ENCODE measurements at regions not wholly inside any gene's neighbourhood (a gene's known extent, or its start where the extent isn't known, plus 50 kb on each side); places are given as distances from the start of the nearest gene placed in this dataset.

DNA sequence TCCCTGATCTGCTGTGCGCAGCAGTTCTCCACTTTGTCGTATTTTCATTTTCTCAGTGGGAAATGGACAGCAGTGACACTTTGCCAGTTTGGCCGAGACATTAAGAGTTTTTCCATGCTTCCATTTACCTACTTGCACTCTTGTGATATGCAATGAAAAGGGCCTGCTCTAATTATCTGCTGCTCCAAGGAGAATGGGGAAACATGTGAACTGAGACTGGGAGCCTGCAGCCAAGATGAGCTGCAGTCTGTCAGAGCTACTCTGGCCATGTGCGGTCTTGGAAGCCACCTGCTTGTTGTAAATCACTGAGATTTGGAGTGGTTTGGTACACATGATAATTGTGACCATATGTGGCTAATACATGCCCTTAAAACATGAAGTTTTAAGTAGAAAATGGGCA is 586.6 kb upstream of the POT1 start:
- no peaks in the 10 kb centered on the region for H3K9me3 ChIP-seq (ENCODE audit: control insufficient read depth, low read length)
- H3K27me3 ChIP-seq (ENCODE audit: control insufficient read depth in 1 of 2, insufficient read depth in 2 of 2, low read length in 1 of 2) = no peaks in the 10 kb centered on the region
- no peak overlapping the region for H3K4me3 ChIP-seq (ENCODE audit: low read length in 2 of 2)
- no peaks in the 10 kb centered on the region for H3K4me1 ChIP-seq (ENCODE audit: control insufficient read depth in 1 of 2, insufficient read depth in 2 of 2, low read length in 2 of 2)
- ATAC-seq (ENCODE audit: low FRiP score) (no peak), DNase-seq (no peak)
- H3K36me3 ChIP-seq (ENCODE audit: control insufficient read depth in 1 of 2, insufficient read depth in 2 of 2, low read length in 1 of 2) = no peaks in the 10 kb centered on the region
- intact Hi-C loops (cut with DNase I) = no loop called here
- 25 to 52% methylated on average over 4 of the region's 4 CpGs for WGBS, 2 donors
- no peak overlapping the region for H3K27ac ChIP-seq (ENCODE audit: low read depth in 1 of 2, low read length in 2 of 2)

GRCh38 chr7:125512373-125512772 is 582.7 kb upstream of the POT1 start:
- intact Hi-C loops (cut with DNase I) = no loop called here
- Histone ChIP-seq H3K4me1 (ENCODE audit: control insufficient read depth in 1 of 2, insufficient read depth in 2 of 2, low read length in 2 of 2) (no peaks in the 10 kb centered on the region), H3K36me3 (ENCODE audit: control insufficient read depth in 1 of 2, insufficient read depth in 2 of 2, low read length in 1 of 2) (no peaks in the 10 kb centered on the region), H3K27me3 (ENCODE audit: control insufficient read depth in 1 of 2, insufficient read depth in 2 of 2, low read length in 1 of 2) (no peaks in the 10 kb centered on the region), H3K4me3 (ENCODE audit: low read length in 2 of 2) (no peak overlapping the region), H3K27ac (ENCODE audit: low read depth in 1 of 2, low read length in 2 of 2) (no peak overlapping the region), H3K9me3 (ENCODE audit: control insufficient read depth, low read length) (no peaks in the 10 kb centered on the region)
- WGBS, 2 donors = 69 to 70% methylated on average over 1 of the region's 1 CpG
- no peak for ATAC-seq (ENCODE audit: low FRiP score)
- DNase-seq = no peak

DNA sequence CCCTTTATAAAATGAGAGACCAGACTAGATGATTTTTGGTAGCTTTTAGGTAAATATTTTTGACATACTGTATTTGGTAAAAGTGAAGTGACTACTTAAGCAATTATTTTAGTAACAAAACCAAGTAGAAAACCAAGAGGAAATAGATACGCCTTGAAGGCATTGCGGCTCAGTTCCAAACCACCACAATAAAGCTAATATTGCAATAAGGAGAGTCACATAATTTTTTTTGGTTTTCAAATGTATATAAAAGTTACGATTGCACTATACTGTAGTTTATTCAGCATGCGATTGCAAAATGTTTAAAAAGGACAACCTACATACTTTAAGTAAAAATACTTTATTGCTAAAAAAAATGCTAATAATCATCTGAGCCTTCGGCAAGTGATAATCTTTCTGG is 581.7 kb upstream of the POT1 start:
- ATAC-seq (ENCODE audit: low FRiP score) = no peak

GRCh38 chr7:125506331-125506730 is 576.7 kb upstream of the POT1 start:
- intact Hi-C loops (cut with DNase I) = no loop called here
- H3K27ac ChIP-seq (ENCODE audit: low read depth in 1 of 2, low read length in 2 of 2) = no peak overlapping the region
- WGBS, 2 donors = 54 to 58% methylated on average over 4 of the region's 4 CpGs
- H3K36me3 ChIP-seq (ENCODE audit: control insufficient read depth in 1 of 2, insufficient read depth in 2 of 2, low read length in 1 of 2) = no peaks in the 10 kb centered on the region
- no peaks in the 10 kb centered on the region for H3K27me3 ChIP-seq (ENCODE audit: control insufficient read depth in 1 of 2, insufficient read depth in 2 of 2, low read length in 1 of 2)
- no peak for ATAC-seq (ENCODE audit: low FRiP score)
- no peaks in the 10 kb centered on the region for H3K9me3 ChIP-seq (ENCODE audit: control insufficient read depth, low read length)
- no peaks in the 10 kb centered on the region for H3K4me1 ChIP-seq (ENCODE audit: control insufficient read depth in 1 of 2, insufficient read depth in 2 of 2, low read length in 2 of 2)
- H3K4me3 ChIP-seq (ENCODE audit: low read length in 2 of 2) = no peak overlapping the region
- DNase-seq = no peak

More for the DNA sequence above, 581.7 kb upstream of the POT1 start:
- Histone ChIP-seq H3K4me3 (ENCODE audit: low read length in 2 of 2) (no peak overlapping the region), H3K27ac (ENCODE audit: low read depth in 1 of 2, low read length in 2 of 2) (no peak overlapping the region), H3K27me3 (ENCODE audit: control insufficient read depth in 1 of 2, insufficient read depth in 2 of 2, low read length in 1 of 2) (no peaks in the 10 kb centered on the region), H3K36me3 (ENCODE audit: control insufficient read depth in 1 of 2, insufficient read depth in 2 of 2, low read length in 1 of 2) (no peaks in the 10 kb centered on the region), H3K4me1 (ENCODE audit: control insufficient read depth in 1 of 2, insufficient read depth in 2 of 2, low read length in 2 of 2) (no peaks in the 10 kb centered on the region), H3K9me3 (ENCODE audit: control insufficient read depth, low read length) (no peaks in the 10 kb centered on the region)
- WGBS, 2 donors = 91 to 94% methylated on average over 5 of the region's 5 CpGs
- no peak for DNase-seq
- intact Hi-C loops (cut with DNase I) = no loop called here

DNA sequence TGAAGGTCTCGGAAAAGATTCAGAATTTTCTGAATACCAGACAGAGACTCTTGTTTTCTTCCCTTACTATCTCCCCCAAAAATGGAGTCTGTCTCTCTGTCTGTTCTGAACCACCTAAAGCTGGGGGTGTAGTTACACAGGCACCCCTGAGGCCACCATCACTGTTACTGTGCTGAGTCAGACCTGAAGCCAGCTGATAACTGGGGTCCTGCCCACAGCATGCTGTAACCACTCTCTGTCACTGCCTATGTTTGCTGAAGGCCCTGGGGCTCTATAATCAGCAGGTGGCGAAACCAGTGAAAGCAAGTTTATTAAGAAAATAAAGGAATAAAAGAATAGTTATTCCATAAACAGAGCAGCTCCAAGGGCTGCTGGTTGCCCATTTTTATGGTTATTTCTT is 575.2 kb upstream of the POT1 start:
- no peaks in the 10 kb centered on the region for H3K9me3 ChIP-seq (ENCODE audit: control insufficient read depth, low read length)
- intact Hi-C loops (cut with DNase I) = no loop called here
- H3K27me3 ChIP-seq (ENCODE audit: control insufficient read depth in 1 of 2, insufficient read depth in 2 of 2, low read length in 1 of 2) = no peaks in the 10 kb centered on the region
- no peak overlapping the region for H3K4me3 ChIP-seq (ENCODE audit: low read length in 2 of 2)
- no peak for DNase-seq
- H3K27ac ChIP-seq (ENCODE audit: low read depth in 1 of 2, low read length in 2 of 2) = no peak overlapping the region
- no peaks in the 10 kb centered on the region for H3K4me1 ChIP-seq (ENCODE audit: control insufficient read depth in 1 of 2, insufficient read depth in 2 of 2, low read length in 2 of 2)
- no peaks in the 10 kb centered on the region for H3K36me3 ChIP-seq (ENCODE audit: control insufficient read depth in 1 of 2, insufficient read depth in 2 of 2, low read length in 1 of 2)
- ATAC-seq (ENCODE audit: low FRiP score) = no peak
- WGBS, 2 donors = 80 to 87% methylated on average over 2 of the region's 2 CpGs

DNA sequence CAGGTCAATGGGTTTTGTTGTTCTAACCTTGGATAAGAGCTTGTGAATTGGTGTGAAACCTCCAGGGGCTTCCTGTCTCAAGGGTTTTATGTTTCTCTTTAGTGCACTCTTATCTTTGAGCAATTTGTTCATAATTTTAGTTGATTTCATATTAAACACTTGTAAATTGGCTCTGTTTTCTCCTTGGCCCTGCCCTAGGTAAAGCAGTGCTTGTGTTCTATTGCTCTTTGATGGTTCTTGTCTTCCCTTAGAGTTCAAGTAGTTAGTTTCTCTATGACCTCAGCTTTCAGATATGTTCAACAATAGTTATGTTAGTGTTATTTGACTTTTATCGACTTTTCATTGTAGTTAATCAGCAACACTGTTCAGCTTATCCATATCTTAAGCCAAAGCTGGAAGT is 566.4 kb upstream of the POT1 start:
- ATAC-seq (ENCODE audit: low FRiP score) (no peak), DNase-seq (no peak)
- intact Hi-C loops (cut with DNase I) = no loop called here
- no peak overlapping the region for H3K4me3 ChIP-seq (ENCODE audit: low read length in 2 of 2)
- H3K27ac ChIP-seq (ENCODE audit: low read depth in 1 of 2, low read length in 2 of 2) = no peak overlapping the region
- no peaks in the 10 kb centered on the region for H3K36me3 ChIP-seq (ENCODE audit: control insufficient read depth in 1 of 2, insufficient read depth in 2 of 2, low read length in 1 of 2)
- H3K9me3 ChIP-seq (ENCODE audit: control insufficient read depth, low read length) = no peaks in the 10 kb centered on the region
- no peaks in the 10 kb centered on the region for H3K4me1 ChIP-seq (ENCODE audit: control insufficient read depth in 1 of 2, insufficient read depth in 2 of 2, low read length in 2 of 2)
- WGBS, 2 donors = 73% methylated on average over 1 of the region's 1 CpG
- no peaks in the 10 kb centered on the region for H3K27me3 ChIP-seq (ENCODE audit: control insufficient read depth in 1 of 2, insufficient read depth in 2 of 2, low read length in 1 of 2)

DNA sequence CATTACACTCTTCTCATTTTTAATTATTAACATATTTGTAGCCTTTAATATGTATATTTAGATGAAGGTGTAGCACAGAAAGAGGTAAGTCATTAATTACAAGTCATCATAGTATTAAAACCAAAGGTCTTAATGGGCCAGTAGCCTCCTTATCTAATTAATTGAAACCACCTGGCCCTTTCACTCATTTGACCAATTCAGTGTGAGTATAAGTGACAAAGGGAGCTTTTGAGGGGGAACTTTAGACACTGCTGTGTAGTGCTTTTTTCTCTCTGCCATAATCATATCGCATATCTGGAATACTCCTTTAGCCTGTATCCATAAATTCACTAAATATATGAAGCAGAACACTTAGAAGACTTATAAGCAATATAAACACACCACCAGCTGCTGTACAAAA is 562.9 kb upstream of the POT1 start:
- no peak overlapping the region for H3K4me3 ChIP-seq (ENCODE audit: low read length in 2 of 2)
- H3K27ac ChIP-seq (ENCODE audit: low read depth in 1 of 2, low read length in 2 of 2) = no peak overlapping the region
- intact Hi-C loops (cut with DNase I) = no loop called here
- WGBS, 2 donors = 55 to 60% methylated on average over 1 of the region's 1 CpG
- DNase-seq (no peak), ATAC-seq (ENCODE audit: low FRiP score) (no peak)
- H3K36me3 ChIP-seq (ENCODE audit: control insufficient read depth in 1 of 2, insufficient read depth in 2 of 2, low read length in 1 of 2) = no peaks in the 10 kb centered on the region
- H3K4me1 ChIP-seq (ENCODE audit: control insufficient read depth in 1 of 2, insufficient read depth in 2 of 2, low read length in 2 of 2) = no peaks in the 10 kb centered on the region
- H3K27me3 ChIP-seq (ENCODE audit: control insufficient read depth in 1 of 2, insufficient read depth in 2 of 2, low read length in 1 of 2) = no peaks in the 10 kb centered on the region
- no peaks in the 10 kb centered on the region for H3K9me3 ChIP-seq (ENCODE audit: control insufficient read depth, low read length)

DNA sequence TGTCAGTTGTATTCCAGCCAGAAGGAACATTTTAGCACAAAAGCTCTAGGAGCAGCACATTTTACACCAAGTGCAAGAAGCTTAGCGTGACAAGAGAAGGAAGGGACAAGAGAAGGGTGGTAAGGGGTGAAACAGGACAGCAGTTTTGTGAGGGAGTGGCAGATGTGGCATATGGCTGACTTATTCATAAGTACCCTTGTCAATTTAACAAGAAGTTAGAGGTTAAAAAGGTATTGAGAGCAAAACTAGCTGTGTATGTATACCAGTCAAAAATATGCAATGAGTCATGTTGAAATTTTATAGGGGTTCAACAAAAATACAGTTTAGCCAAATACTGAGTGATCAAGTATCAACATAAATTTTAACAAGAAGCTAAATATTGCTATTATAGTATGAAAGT is 561.5 kb upstream of the POT1 start:
- intact Hi-C loops (cut with DNase I) = no loop called here
- no peak for DNase-seq
- no peaks in the 10 kb centered on the region for H3K4me1 ChIP-seq (ENCODE audit: control insufficient read depth in 1 of 2, insufficient read depth in 2 of 2, low read length in 2 of 2)
- 46 to 67% methylated on average over 1 of the region's 1 CpG for WGBS, 2 donors
- no peak for ATAC-seq (ENCODE audit: low FRiP score)
- no peak overlapping the region for H3K27ac ChIP-seq (ENCODE audit: low read depth in 1 of 2, low read length in 2 of 2)
- H3K27me3 ChIP-seq (ENCODE audit: control insufficient read depth in 1 of 2, insufficient read depth in 2 of 2, low read length in 1 of 2) = no peaks in the 10 kb centered on the region
- H3K36me3 ChIP-seq (ENCODE audit: control insufficient read depth in 1 of 2, insufficient read depth in 2 of 2, low read length in 1 of 2) = no peaks in the 10 kb centered on the region
- H3K9me3 ChIP-seq (ENCODE audit: control insufficient read depth, low read length) = no peaks in the 10 kb centered on the region
- H3K4me3 ChIP-seq (ENCODE audit: low read length in 2 of 2) = no peak overlapping the region

DNA sequence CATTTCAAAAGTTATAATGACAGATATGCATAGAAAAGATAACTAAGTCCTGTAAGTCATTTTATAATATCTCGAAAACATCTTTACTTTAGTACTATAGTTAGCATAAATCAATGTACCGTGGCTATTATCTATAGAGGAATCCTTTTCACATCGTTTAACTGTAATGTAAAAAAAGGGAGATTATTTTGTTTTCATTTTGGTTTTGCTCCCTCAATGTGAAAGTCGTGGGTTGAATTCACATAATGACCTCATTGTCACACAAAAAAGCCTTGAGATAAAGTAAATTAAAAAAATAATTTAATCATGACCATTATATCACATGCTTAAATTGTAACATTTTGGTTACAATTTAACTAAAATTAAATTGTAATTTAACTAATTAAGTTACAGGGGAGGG is 560.5 kb upstream of the POT1 start:
- no peak for DNase-seq
- H3K27ac ChIP-seq (ENCODE audit: low read depth in 1 of 2, low read length in 2 of 2) = no peak overlapping the region
- intact Hi-C loops (cut with DNase I) = no loop called here
- no peaks in the 10 kb centered on the region for H3K4me1 ChIP-seq (ENCODE audit: control insufficient read depth in 1 of 2, insufficient read depth in 2 of 2, low read length in 2 of 2)
- H3K27me3 ChIP-seq (ENCODE audit: control insufficient read depth in 1 of 2, insufficient read depth in 2 of 2, low read length in 1 of 2) = no peaks in the 10 kb centered on the region
- ATAC-seq (ENCODE audit: low FRiP score) = no peak
- no peak overlapping the region for H3K4me3 ChIP-seq (ENCODE audit: low read length in 2 of 2)
- WGBS, 2 donors = 58 to 75% methylated on average over 4 of the region's 4 CpGs
- H3K9me3 ChIP-seq (ENCODE audit: control insufficient read depth, low read length) = no peaks in the 10 kb centered on the region
- no peaks in the 10 kb centered on the region for H3K36me3 ChIP-seq (ENCODE audit: control insufficient read depth in 1 of 2, insufficient read depth in 2 of 2, low read length in 1 of 2)

Measured in aorta (tissue), 5 donors.